Uterus (tissue), 3 donors: ENCODE measurements at regions not wholly inside any gene's neighbourhood (a gene's known extent, or its start where the extent isn't known, plus 50 kb on each side); places are given as distances from the start of the nearest gene placed in this dataset.

Source experiments
- DNase-seq, 2 donors: peaks; one replicate each; pipeline ENCODE4 v3.0.0-alpha.2; 2019 to 2020
- H3K27ac ChIP-seq, 2 donors: fragments of 200-600 bp; sonication (generic); 1 replicate in 1 of 2; 2 replicates in 1 of 2; pipeline ENCODE4 v1.5.1; 2016 to 2018
- H3K27me3 ChIP-seq, 2 donors: fragments of 200-600 bp; sonication (generic); one replicate each; pipeline ENCODE4 v1.5.1; 2018 to 2019; ENCODE audit warnings: control low read depth in 1 of 2
- H3K36me3 ChIP-seq, 2 donors: fragments of 200-600 bp; sonication (generic); one replicate each; pipeline ENCODE4 v1.5.1; 2019; ENCODE audit warnings: control low read depth in 1 of 2
- H3K4me1 ChIP-seq, 2 donors: fragments of 200-600 bp; sonication (generic); one replicate each; pipeline ENCODE4 v1.5.1; 2018 to 2019; ENCODE audit warnings: control low read depth in 1 of 2
- H3K4me3 ChIP-seq, 2 donors: fragments of 200-600 bp; sonication (generic); 1 replicate in 1 of 2; 2 replicates in 1 of 2; pipeline ENCODE4 v1.5.1; 2018 to 2019; ENCODE audit warnings: mild to moderate bottlenecking in 1 of 2
- H3K9me3 ChIP-seq, 2 donors: fragments of 200-600 bp; sonication (generic); one replicate each; pipeline ENCODE4 v1.5.1; 2019; ENCODE audit warnings: control low read depth in 1 of 2
- CTCF ChIP-seq, 4 experiments: fragments of 200-600 bp in 2 of 4; fragments of 450-650 bp in 2 of 4; sonication (generic) in 2 of 4; IDR thresholded peaks; one replicate each; pipeline ENCODE4 v1.5.1; 2016 to 2019; ENCODE audit warnings: antibody characterized with exemption in 4 of 4, mild to moderate bottlenecking in 2 of 4, moderate library complexity in 1 of 4
- POLR2A ChIP-seq, 2 donors: fragments of 450-650 bp; IDR thresholded peaks; one replicate each; pipeline ENCODE4 v1.6.1; 2016; ENCODE audit warnings: antibody characterized with exemption in 2 of 2, mild to moderate bottlenecking in 1 of 2, moderate library complexity in 1 of 2
- intact Hi-C: fragments of 100-400 bp; cut with DNase I; formaldehyde crosslinking; loops from one replicate; pipeline ENCODE4 v1.15.1; 2023; ENCODE audit warnings: low total_unique reads
- donor health status: DM: yes; HTN: yes; CAD: no.

- TF ChIP-seq CTCF (IDR thresholded peaks at IDR 0.05) (no peak), POLR2A (IDR thresholded peaks at IDR 0.05) (no peak)
- Histone ChIP-seq H3K4me1 (peaks cover 0 to 8% of the 10 kb centered on the region in 2 donors), H3K27ac (peak overlapping the region; percentile 59 to 73), H3K9me3 (no peaks in the 10 kb centered on the region), H3K4me3 (peak overlapping the region; percentile 29 to 32), H3K36me3 (no peaks in the 10 kb centered on the region), H3K27me3 (no peaks in the 10 kb centered on the region)
- DNase-seq, result no peak
- intact Hi-C loops, result no loop called here
Observed at GRCh38 chr4:15340902-15341732, 86.7 kb upstream of the C1QTNF7 start.

- Histone ChIP-seq H3K4me3 (no peak overlapping the region), H3K27ac (peak overlapping the region; percentile 59 to 73), H3K4me1 (peaks cover 0 to 8% of the 10 kb centered on the region in 2 donors), H3K27me3 (no peaks in the 10 kb centered on the region), H3K9me3 (no peaks in the 10 kb centered on the region), H3K36me3 (no peaks in the 10 kb centered on the region)
- intact Hi-C loops, result no loop called here
- DNase-seq, result no peak
- TF ChIP-seq POLR2A (IDR thresholded peaks at IDR 0.05), result no peak
- TF ChIP-seq CTCF (IDR thresholded peaks at IDR 0.05), result no peak
Observed at GRCh38 chr4:15341733-15342300, 86.0 kb upstream of the C1QTNF7 start.

- no peak for TF ChIP-seq CTCF (IDR thresholded peaks at IDR 0.05)
- Histone ChIP-seq H3K36me3 (no peaks in the 10 kb centered on the region), H3K4me1 (peaks cover 0 to 8% of the 10 kb centered on the region in 2 donors), H3K27ac (peak overlapping the region in 1 of 2 donors; percentile 59), H3K4me3 (no peak overlapping the region), H3K27me3 (no peaks in the 10 kb centered on the region), H3K9me3 (no peaks in the 10 kb centered on the region)
- no peak for DNase-seq
- intact Hi-C loops, result no loop called here
Observed at GRCh38 chr4:15343000-15343399, 84.8 kb upstream of the C1QTNF7 start.

- Histone ChIP-seq H3K27ac (no peak overlapping the region), H3K36me3 (no peaks in the 10 kb centered on the region), H3K27me3 (no peaks in the 10 kb centered on the region), H3K9me3 (no peaks in the 10 kb centered on the region), H3K4me3 (no peak overlapping the region), H3K4me1 (peaks cover 0 to 7% of the 10 kb centered on the region in 2 donors)
- intact Hi-C loops, result no loop called here
- no peak for TF ChIP-seq CTCF (IDR thresholded peaks at IDR 0.05)
- DNase-seq, result no peak
Observed at GRCh38 chr4:15343581-15343980, 84.3 kb upstream of the C1QTNF7 start.

- intact Hi-C loops, result no loop called here
- no peaks in the 10 kb centered on the region for H3K9me3 ChIP-seq
- TF ChIP-seq POLR2A (IDR thresholded peaks at IDR 0.05) (no peak), CTCF (IDR thresholded peaks at IDR 0.05) (no peak)
- no peak overlapping the region for H3K27ac ChIP-seq
- peaks cover 0 to 5% of the 10 kb centered on the region in 2 donors for H3K4me1 ChIP-seq
- no peak overlapping the region for H3K4me3 ChIP-seq
- no peaks in the 10 kb centered on the region for H3K27me3 ChIP-seq
- DNase-seq, result no peak
- H3K36me3 ChIP-seq, result no peaks in the 10 kb centered on the region
Observed at GRCh38 chr4:15344041-15344440, 83.8 kb upstream of the C1QTNF7 start.
